ENCODE measurements at regions not wholly inside any gene's neighbourhood (a gene's known extent, or its start where the extent isn't known, plus 50 kb on each side); places are given as distances from the start of the nearest gene placed in this dataset.

DNA sequence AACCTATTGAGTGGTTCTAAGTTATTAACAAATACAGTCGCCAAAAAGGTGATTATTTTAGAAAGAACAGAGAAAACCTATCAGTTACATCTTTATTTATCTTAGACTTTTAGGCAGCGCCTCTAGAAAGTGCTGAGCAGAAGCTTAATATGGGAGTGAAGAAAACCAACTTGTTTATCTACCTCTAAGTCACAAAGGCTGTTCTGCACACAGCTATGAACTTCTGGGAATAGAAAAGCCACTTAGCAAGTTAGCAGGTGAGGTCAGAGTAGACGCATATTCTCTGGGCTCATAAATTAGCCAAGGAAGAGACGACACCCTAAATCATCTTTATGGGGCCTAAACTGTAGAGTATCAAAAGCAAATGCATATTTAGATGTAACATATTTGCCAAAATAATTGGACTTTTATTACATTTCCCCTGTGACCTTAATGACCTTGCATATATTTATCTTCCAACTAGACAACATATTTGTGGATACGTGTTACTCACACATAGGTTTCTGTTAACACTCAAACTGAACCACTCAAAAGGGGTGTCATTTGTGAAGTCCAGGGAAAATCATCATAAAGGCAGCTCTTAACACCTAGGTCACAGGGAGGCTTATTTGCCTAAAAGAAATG lies 267.1 kb downstream of the ADGB start:
- in situ Hi-C loops (cut with HindIII; ENCODE audit: low sequenced_read_pairs) = no loop called here
- TF ChIP-seq, protein P1, sequence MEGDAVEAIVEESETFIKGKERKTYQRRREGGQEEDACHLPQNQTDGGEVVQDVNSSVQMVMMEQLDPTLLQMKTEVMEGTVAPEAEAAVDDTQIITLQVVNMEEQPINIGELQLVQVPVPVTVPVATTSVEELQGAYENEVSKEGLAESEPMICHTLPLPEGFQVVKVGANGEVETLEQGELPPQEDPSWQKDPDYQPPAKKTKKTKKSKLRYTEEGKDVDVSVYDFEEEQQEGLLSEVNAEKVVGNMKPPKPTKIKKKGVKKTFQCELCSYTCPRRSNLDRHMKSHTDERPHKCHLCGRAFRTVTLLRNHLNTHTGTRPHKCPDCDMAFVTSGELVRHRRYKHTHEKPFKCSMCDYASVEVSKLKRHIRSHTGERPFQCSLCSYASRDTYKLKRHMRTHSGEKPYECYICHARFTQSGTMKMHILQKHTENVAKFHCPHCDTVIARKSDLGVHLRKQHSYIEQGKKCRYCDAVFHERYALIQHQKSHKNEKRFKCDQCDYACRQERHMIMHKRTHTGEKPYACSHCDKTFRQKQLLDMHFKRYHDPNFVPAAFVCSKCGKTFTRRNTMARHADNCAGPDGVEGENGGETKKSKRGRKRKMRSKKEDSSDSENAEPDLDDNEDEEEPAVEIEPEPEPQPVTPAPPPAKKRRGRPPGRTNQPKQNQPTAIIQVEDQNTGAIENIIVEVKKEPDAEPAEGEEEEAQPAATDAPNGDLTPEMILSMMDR (IDR thresholded peaks at IDR 0.05; ENCODE audit: low read depth, low read length, missing control alignments) = no peak
- H3K4me3 ChIP-seq (ENCODE audit: low read depth, low read length) = no peak overlapping the region
- DNase-seq (ENCODE audit: low read depth) = no peak

GRCh38 chr6:146866731-146867414 lies 268.1 kb downstream of the ADGB start:
- in situ Hi-C loops (cut with HindIII; ENCODE audit: low sequenced_read_pairs) = no loop called here
- DNase-seq (ENCODE audit: low read depth) = no peak
- TF ChIP-seq, protein P1 (IDR thresholded peaks at IDR 0.05; ENCODE audit: low read depth, low read length, missing control alignments) = no peak
- H3K4me3 ChIP-seq (ENCODE audit: low read depth, low read length) = no peak overlapping the region

DNA sequence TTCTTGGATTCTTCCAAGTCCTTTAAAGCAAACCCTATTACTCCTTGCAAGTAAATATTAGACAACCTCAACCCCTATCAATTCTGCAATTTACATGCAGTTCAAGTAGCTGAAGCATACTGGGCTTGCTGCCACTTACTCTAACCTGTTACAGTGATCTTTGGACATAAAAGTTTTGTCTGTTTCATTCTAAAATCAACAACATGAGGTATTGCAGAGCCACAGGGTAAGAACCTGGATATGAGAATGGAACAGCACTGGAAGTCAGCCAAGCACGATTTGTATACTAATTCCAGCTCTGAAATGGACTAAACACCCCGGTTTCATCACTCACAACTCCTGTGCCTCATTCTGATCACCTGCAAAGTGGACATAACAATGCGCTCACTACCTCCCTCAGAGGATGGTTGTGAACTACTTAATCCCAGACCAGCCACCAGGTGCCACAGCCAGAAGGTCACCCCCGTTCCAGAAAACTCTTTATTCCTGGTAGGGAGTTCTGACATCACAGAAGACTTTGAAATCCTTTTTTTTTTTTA lies 270.0 kb downstream of the ADGB start:
- TF ChIP-seq, protein P1 (IDR thresholded peaks at IDR 0.05; ENCODE audit: low read depth, low read length, missing control alignments) = no peak
- no peak overlapping the region for H3K4me3 ChIP-seq (ENCODE audit: low read depth, low read length)
- in situ Hi-C loops (cut with HindIII; ENCODE audit: low sequenced_read_pairs) = no loop called here
- DNase-seq (ENCODE audit: low read depth) = no peak

- DNase-seq (ENCODE audit: low read depth) = no peak
- in situ Hi-C loops (cut with HindIII; ENCODE audit: low sequenced_read_pairs) = no loop called here
Measured at GRCh38 chr6:146870760-146871159, 272.0 kb downstream of the ADGB start.

DNA sequence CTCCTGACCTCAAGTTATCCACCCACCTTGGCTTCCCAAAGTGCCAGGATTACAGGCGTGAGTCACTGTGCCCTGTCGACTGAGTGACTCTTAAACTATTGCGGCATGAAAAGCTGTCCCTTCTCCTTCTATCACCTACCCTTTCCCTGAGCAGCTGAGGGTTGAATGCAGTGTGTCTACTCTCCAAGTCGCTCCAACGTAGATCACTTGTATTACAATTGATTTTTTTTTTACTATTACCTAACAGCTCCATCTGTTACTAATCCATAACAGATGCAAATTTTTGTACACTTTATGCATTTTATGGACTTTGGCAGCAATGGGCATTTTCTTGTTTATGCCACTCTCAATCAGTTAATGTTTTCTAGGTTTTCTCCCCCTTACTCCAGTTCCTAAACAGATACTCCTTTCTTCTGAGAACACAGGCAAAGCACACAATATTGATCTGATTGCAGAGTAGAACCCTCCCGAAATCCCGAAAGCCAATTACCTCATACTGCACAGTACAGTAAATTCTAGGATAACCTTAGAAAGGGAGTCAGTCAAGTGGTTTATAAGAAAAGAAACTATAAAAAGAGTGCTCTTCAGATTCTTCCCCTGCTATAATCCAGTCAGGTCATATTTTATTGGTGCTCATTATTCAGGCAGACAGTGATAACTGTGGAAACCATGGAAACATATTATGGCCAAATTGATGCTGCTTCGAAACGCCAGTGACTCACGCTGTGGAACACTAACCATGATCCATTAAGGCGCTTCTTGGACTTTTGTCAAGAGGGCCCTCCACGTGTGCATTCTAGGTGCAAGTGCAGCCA lies 273.0 kb downstream of the ADGB start:
- H3K4me3 ChIP-seq (ENCODE audit: low read depth, low read length) = no peak overlapping the region
- in situ Hi-C loops (cut with HindIII; ENCODE audit: low sequenced_read_pairs) = no loop called here
- TF ChIP-seq, protein P1 (IDR thresholded peaks at IDR 0.05; ENCODE audit: low read depth, low read length, missing control alignments) = no peak
- DNase-seq (ENCODE audit: low read depth) = peak; percentile 23

More at GRCh38 chr6:146870760-146871159, 272.0 kb downstream of the ADGB start:
- TF ChIP-seq, protein P1 (IDR thresholded peaks at IDR 0.05; ENCODE audit: low read depth, low read length, missing control alignments) = no peak
- H3K4me3 ChIP-seq (ENCODE audit: low read depth, low read length) = no peak overlapping the region

DNA sequence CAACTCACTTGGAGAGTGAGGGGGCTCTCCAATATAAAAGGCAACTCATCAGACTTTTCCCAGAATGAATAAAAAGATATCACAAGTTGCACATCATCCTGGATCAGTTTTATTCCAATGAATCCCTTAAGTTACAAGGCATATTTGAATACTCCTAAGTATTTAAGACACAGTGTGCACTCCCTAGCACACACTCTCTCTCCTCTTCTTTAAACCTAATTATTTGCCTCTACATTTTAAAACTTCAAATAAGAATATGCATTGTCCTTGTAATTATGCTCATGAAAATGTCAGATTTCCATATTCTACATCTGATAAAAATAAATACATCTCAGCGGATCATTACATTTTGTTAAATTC lies 273.6 kb downstream of the ADGB start:
- TF ChIP-seq, protein P1 (IDR thresholded peaks at IDR 0.05; ENCODE audit: low read depth, low read length, missing control alignments) = no peak
- no peak for DNase-seq (ENCODE audit: low read depth)
- in situ Hi-C loops (cut with HindIII; ENCODE audit: low sequenced_read_pairs) = no loop called here

More for the DNA sequence above, 273.6 kb downstream of the ADGB start:
- no peak overlapping the region for H3K4me3 ChIP-seq (ENCODE audit: low read depth, low read length)

Data from astrocyte of the cerebellum (primary cell).